ENCODE measurements at regions not wholly inside any gene's neighbourhood (a gene's known extent, or its start where the extent isn't known, plus 50 kb on each side); places are given as distances from the start of the nearest gene placed in this dataset.

DNA sequence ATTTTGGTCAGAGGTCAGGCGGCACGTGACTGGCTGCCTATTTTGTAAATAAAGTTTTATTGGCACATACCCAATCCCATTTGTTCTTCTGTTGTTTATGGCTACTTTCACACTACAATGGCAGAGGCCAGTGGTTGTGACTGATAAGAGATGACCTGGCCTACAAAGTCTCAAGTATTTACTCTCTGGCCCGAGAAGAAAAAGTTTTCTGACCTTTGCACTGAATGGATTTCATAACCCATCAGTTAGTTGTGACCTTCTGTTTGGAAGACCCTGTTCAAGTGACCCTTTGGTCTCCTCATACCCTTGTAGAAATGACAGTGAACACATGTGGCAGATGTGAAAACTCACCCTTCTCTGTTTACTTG lies 121.4 kb upstream of the MGAT5 start:
- TF ChIP-seq, protein P1, sequence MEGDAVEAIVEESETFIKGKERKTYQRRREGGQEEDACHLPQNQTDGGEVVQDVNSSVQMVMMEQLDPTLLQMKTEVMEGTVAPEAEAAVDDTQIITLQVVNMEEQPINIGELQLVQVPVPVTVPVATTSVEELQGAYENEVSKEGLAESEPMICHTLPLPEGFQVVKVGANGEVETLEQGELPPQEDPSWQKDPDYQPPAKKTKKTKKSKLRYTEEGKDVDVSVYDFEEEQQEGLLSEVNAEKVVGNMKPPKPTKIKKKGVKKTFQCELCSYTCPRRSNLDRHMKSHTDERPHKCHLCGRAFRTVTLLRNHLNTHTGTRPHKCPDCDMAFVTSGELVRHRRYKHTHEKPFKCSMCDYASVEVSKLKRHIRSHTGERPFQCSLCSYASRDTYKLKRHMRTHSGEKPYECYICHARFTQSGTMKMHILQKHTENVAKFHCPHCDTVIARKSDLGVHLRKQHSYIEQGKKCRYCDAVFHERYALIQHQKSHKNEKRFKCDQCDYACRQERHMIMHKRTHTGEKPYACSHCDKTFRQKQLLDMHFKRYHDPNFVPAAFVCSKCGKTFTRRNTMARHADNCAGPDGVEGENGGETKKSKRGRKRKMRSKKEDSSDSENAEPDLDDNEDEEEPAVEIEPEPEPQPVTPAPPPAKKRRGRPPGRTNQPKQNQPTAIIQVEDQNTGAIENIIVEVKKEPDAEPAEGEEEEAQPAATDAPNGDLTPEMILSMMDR (conservative IDR thresholded peaks at IDR 0.05; ENCODE audit: low read depth in 2 of 2) = no peak
- TF ChIP-seq EZH2phosphoT487 (IDR thresholded peaks at IDR 0.05; ENCODE audit: unreplicated experiment) (no peak), CREB1 (CRISPR knock-in tag; IDR thresholded peaks at IDR 0.05; ENCODE audit: low read depth) (no peak), EZH2 (IDR thresholded peaks at IDR 0.05; ENCODE audit: low read depth, unreplicated experiment) (no peak), ZNF114 (CRISPR knock-in tag; IDR thresholded peaks at IDR 0.05) (no peak)
- TF ChIP-seq, protein P2, sequence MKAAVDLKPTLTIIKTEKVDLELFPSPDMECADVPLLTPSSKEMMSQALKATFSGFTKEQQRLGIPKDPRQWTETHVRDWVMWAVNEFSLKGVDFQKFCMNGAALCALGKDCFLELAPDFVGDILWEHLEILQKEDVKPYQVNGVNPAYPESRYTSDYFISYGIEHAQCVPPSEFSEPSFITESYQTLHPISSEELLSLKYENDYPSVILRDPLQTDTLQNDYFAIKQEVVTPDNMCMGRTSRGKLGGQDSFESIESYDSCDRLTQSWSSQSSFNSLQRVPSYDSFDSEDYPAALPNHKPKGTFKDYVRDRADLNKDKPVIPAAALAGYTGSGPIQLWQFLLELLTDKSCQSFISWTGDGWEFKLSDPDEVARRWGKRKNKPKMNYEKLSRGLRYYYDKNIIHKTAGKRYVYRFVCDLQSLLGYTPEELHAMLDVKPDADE (IDR thresholded peaks at IDR 0.05) = no peak

All from GM23338 (cell line).